Progenitor cell of endocrine pancreas (in vitro differentiated cells): ENCODE measurements at regions not wholly inside any gene's neighbourhood (a gene's known extent, or its start where the extent isn't known, plus 50 kb on each side); places are given as distances from the start of the nearest gene placed in this dataset.

Source experiments
- DNase-seq: peaks from one replicate; pipeline ENCODE4 v3.0.0; 2021; ENCODE audit warnings: low spot score; ENCODE audit not compliant: unreplicated experiment
- H3K27ac Mint-ChIP-seq: 2 replicates; pipeline ENCODE4 v1.8.0; 2021; ENCODE audit warnings: mild to moderate bottlenecking, moderate library complexity, mixed read lengths
- H3K27me3 Mint-ChIP-seq: 2 replicates; pipeline ENCODE4 v1.8.0; 2021; ENCODE audit warnings: mixed read lengths
- H3K36me3 Mint-ChIP-seq: 2 replicates; pipeline ENCODE4 v1.8.0; 2022; ENCODE audit warnings: mixed read lengths; ENCODE audit not compliant: insufficient read depth
- H3K4me1 Mint-ChIP-seq: 2 replicates; pipeline ENCODE4 v1.8.0; 2021; ENCODE audit warnings: low read depth, mixed read lengths
- H3K4me3 Mint-ChIP-seq: 2 replicates; pipeline ENCODE4 v1.8.0; 2021; ENCODE audit warnings: low read depth, mild to moderate bottlenecking, moderate library complexity, mixed read lengths
- H3K9me3 Mint-ChIP-seq: 2 replicates; pipeline ENCODE4 v1.8.0; 2021; ENCODE audit warnings: low read depth, mixed read lengths
- TF ChIP-seq, protein P1 (sequence below): fragments of 200-600 bp; sonication (generic); IDR thresholded peaks from one replicate; pipeline ENCODE4 v1.5.0; 2021; ENCODE audit warnings: antibody characterized with exemption, mild to moderate bottlenecking; ENCODE audit not compliant: unreplicated experiment

DNA sequence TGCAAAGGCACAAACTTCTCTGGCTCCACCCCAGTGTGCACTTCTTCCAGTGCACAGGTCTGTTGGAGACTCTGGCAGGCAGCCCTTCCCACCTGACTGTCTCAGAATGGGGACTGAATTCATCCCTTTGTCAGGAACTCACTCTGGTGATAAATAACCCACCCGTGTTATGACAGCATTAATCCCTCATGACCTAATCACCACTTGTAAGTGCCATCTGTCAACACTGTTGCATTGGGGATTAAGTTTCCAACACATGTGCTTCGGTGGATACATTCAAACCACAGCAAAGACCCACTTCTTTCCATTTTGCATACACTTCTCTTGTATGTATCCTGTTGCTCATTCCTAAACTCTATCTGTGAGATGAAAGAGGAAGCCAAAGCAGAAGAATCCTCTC lies 1002.9 kb upstream of the IGFBP7 start:
- TF ChIP-seq, protein P1, sequence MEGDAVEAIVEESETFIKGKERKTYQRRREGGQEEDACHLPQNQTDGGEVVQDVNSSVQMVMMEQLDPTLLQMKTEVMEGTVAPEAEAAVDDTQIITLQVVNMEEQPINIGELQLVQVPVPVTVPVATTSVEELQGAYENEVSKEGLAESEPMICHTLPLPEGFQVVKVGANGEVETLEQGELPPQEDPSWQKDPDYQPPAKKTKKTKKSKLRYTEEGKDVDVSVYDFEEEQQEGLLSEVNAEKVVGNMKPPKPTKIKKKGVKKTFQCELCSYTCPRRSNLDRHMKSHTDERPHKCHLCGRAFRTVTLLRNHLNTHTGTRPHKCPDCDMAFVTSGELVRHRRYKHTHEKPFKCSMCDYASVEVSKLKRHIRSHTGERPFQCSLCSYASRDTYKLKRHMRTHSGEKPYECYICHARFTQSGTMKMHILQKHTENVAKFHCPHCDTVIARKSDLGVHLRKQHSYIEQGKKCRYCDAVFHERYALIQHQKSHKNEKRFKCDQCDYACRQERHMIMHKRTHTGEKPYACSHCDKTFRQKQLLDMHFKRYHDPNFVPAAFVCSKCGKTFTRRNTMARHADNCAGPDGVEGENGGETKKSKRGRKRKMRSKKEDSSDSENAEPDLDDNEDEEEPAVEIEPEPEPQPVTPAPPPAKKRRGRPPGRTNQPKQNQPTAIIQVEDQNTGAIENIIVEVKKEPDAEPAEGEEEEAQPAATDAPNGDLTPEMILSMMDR: no peak
- no peak overlapping the region for H3K4me3 Mint-ChIP-seq
- H3K27ac Mint-ChIP-seq: no peak overlapping the region
- H3K27me3 Mint-ChIP-seq: no peaks in the 10 kb centered on the region
- H3K4me1 Mint-ChIP-seq: no peaks in the 10 kb centered on the region
- DNase-seq: no peak
- H3K9me3 Mint-ChIP-seq: no peaks in the 10 kb centered on the region
- H3K36me3 Mint-ChIP-seq: no peaks in the 10 kb centered on the region

DNA sequence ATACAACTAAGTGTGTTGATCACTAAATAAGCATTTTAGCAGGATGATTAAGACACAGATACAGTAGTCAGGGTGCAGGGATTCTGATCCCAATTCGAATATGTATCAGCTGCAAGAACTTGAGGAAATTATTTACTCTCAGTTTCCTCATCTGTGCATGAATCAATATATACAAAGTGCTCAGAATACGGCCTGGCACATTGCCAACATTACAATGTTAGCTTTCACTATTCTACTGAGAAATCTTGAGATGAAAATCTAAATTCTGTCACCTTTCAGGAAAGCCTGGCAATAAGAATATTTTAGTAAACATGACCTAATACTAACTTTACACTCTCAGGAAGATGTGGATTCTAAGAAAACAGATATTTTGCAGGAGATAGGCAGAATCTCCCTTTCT lies 1001.6 kb upstream of the IGFBP7 start:
- Mint-ChIP-seq H3K9me3 (no peaks in the 10 kb centered on the region), H3K36me3 (no peaks in the 10 kb centered on the region), H3K4me3 (no peak overlapping the region), H3K27ac (no peak overlapping the region), H3K4me1 (no peaks in the 10 kb centered on the region), H3K27me3 (no peaks in the 10 kb centered on the region)
- TF ChIP-seq, protein P1: no peak
- DNase-seq: no peak

DNA sequence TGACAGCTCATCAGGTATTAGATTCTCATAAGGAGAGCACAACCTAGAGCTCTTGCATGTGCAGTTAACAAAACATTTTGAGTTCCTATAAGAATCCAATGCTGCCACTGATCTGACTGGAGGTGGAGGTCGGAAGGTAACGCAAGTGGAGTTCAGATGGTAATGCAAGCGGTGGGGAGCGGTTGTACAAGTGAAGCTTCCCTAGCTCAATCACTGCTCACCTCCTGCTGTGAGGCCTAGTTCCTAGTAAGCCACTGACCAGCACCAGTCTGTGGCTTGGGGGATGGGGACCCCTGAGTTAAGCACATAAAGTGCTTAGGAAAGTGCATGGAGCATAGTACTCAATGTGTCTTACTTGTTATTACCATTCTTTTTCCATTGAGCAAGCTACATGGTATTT lies 983.2 kb upstream of the IGFBP7 start:
- Mint-ChIP-seq H3K27me3 (no peaks in the 10 kb centered on the region), H3K4me1 (no peaks in the 10 kb centered on the region), H3K36me3 (no peaks in the 10 kb centered on the region), H3K27ac (no peak overlapping the region), H3K4me3 (no peak overlapping the region), H3K9me3 (no peaks in the 10 kb centered on the region)
- DNase-seq: no peak
- TF ChIP-seq, protein P1: no peak

DNA sequence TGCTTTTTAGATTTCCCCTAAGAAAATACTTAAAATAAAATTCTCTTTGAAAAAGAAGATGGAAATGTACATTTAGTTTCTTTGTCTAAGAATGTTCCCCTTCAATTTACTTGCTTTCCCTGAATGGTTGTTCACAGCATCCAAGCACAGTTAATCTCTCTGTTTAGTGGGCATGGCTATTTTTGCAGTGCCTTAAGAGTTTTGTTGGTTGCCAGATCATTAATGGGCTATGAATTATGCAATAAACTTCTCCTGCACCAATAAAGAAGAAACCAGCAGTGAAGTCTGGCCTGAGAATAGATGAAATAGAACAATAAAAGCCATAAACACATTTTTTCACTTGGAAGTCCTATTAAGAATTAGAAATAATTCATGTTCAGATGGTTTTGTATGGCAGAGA lies 980.4 kb upstream of the IGFBP7 start:
- Mint-ChIP-seq H3K27me3 (no peaks in the 10 kb centered on the region), H3K36me3 (no peaks in the 10 kb centered on the region), H3K4me1 (no peaks in the 10 kb centered on the region), H3K4me3 (no peak overlapping the region), H3K9me3 (peaks cover 6% of the 10 kb centered on the region), H3K27ac (no peak overlapping the region)
- TF ChIP-seq, protein P1: no peak
- DNase-seq: no peak

DNA sequence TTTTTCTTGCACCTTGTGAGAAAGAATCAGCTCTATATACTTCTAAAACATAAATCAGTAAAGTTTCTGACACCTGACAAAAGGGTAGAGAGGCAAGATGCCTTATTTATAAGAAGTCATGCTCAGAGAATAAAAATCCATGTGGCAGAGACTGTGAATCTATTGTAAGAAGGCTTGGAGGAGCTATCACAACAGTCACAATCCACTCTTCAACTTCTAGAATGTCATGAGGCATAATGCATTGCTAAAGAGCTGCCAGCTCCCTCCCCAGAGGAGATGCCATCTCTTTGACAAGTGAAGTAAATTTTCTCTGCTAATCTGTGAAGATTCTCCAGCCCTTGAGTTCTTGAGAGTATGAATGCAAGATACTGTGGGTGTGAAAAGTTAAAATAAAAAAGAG lies 971.2 kb upstream of the IGFBP7 start:
- DNase-seq: no peak

More for the DNA sequence above, 971.2 kb upstream of the IGFBP7 start:
- H3K9me3 Mint-ChIP-seq: peaks cover 9% of the 10 kb centered on the region
- H3K4me1 Mint-ChIP-seq: no peaks in the 10 kb centered on the region
- no peaks in the 10 kb centered on the region for H3K36me3 Mint-ChIP-seq
- TF ChIP-seq, protein P1: no peak
- H3K27ac Mint-ChIP-seq: no peak overlapping the region
- no peaks in the 10 kb centered on the region for H3K27me3 Mint-ChIP-seq
- H3K4me3 Mint-ChIP-seq: no peak overlapping the region
